Inflammatory macrophage (primary cell): ENCODE measurements at regions not wholly inside any gene's neighbourhood (a gene's known extent, or its start where the extent isn't known, plus 50 kb on each side); places are given as distances from the start of the nearest gene placed in this dataset.
"Not testable (repeated sequence)": the region's sequence is repeated elsewhere in the genome, so short reads cannot be mapped to it uniquely, and the experiment has no call there.

Experiments used
- DNase-seq, 2 donors: peaks; one replicate each; pipeline ENCODE4 v3.0.0-alpha.2; 2020 to 2022

GRCh38 chr5:159543326-159543725 lies 213.0 kb upstream of the IL12B start:
- DNase-seq: no peak

- peak; percentile 41 to 46 for DNase-seq
Observed at GRCh38 chr5:159545156-159545555, 214.9 kb upstream of the IL12B start.

GRCh38 chr5:159547466-159548195 lies 217.3 kb upstream of the IL12B start:
- no peak for DNase-seq

GRCh38 chr5:159548517-159548916 lies 218.2 kb upstream of the IL12B start:
- no peak for DNase-seq

- no peak for DNase-seq
Observed at GRCh38 chr5:159549046-159549445, 218.8 kb upstream of the IL12B start.

- DNase-seq: no peak
Observed at GRCh38 chr5:159550951-159551350, 220.7 kb upstream of the IL12B start.

GRCh38 chr5:159552751-159553150 lies 222.5 kb upstream of the IL12B start:
- DNase-seq: no peak

GRCh38 chr5:159553792-159554191 lies 223.5 kb upstream of the IL12B start:
- no peak for DNase-seq

GRCh38 chr5:159555084-159555483 lies 224.8 kb upstream of the IL12B start:
- DNase-seq: no peak

GRCh38 chr5:159559337-159559736 lies 229.1 kb upstream of the IL12B start:
- no peak for DNase-seq

- DNase-seq: no peak
Observed at GRCh38 chr5:159560088-159560487, 229.8 kb upstream of the IL12B start.

GRCh38 chr5:159564031-159564430 lies 233.7 kb upstream of the IL12B start:
- DNase-seq: no peak

GRCh38 chr5:159566832-159567231 lies 236.5 kb upstream of the IL12B start:
- DNase-seq: no peak

- DNase-seq: no peak
Observed at GRCh38 chr5:159567461-159567860, 237.2 kb upstream of the IL12B start.

- DNase-seq: no peak
Observed at GRCh38 chr5:159571501-159572244, 241.4 kb upstream of the IL12B start.

GRCh38 chr5:159576902-159577301 lies 246.6 kb upstream of the IL12B start:
- peak in 1 of 2 donors; percentile 3 for DNase-seq

- no peak for DNase-seq
Observed at GRCh38 chr5:159581502-159582249, 251.4 kb upstream of the IL12B start.

- no peak for DNase-seq
Observed at GRCh38 chr5:159582756-159583541, 252.7 kb upstream of the IL12B start.

GRCh38 chr5:159586921-159587320 lies 256.6 kb upstream of the IL12B start:
- no peak for DNase-seq

GRCh38 chr5:159588941-159589340 lies 258.7 kb upstream of the IL12B start:
- DNase-seq: no peak

- no peak for DNase-seq
Observed at GRCh38 chr5:159593518-159594073, 263.3 kb upstream of the IL12B start.

GRCh38 chr5:159595561-159595960 lies 265.3 kb upstream of the IL12B start:
- DNase-seq: not testable (repeated sequence)
